ENCODE measurements at regions not wholly inside any gene's neighbourhood (a gene's known extent, or its start where the extent isn't known, plus 50 kb on each side); places are given as distances from the start of the nearest gene placed in this dataset.

DNA sequence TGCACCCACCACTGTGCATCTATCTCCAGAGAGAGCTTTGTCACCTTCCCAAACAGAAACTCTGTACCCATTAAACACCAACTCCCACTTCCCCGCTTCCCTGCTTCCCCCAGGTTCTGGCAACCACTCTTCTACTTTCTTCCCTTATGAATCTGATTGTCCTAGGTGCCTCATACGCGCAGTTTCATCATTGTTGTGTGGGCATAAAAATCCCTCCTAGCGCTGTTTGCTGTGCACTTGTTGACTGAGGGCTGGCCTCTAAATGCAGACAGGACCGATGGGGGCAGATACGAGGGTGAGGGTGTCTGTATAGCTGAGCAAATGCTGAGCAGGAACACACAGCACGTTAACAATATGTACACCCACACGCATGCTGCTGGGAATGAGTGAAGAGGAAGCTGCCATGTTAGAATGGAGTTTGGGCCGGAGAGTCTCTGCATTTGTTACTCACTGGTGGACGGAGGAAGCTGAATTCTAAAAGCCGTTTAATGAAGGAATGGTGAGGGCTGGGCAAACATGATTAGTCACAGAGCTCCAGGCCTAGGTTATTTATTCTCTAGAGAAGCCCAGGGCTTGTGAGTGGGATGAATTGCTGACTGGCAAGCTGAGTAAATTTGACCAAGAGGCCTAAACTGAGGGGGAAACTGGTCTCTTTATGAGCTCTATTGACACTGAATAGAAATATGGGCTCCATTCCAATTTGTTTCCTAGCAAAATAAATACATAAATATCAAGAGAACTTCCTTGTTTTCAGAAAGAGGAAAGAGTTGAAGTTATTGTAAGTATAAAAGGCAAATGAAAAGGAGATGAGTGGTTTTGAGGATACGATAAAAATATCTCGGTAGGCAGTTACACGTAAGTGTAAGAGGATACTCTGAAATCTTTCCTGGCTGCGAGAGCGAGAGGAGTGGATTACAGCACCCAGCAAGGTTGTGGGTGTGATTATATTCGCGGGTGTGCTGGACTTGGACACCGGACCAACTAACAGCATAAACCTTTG is 95.9 kb upstream of the RPS6KA3 start:
- no peaks in the 10 kb centered on the region for H3K27me3 Mint-ChIP-seq (ENCODE audit: low read depth)
- peaks cover 27% of the 10 kb centered on the region for H3K4me1 Mint-ChIP-seq (ENCODE audit: low read depth)
- TF ChIP-seq, protein P1, sequence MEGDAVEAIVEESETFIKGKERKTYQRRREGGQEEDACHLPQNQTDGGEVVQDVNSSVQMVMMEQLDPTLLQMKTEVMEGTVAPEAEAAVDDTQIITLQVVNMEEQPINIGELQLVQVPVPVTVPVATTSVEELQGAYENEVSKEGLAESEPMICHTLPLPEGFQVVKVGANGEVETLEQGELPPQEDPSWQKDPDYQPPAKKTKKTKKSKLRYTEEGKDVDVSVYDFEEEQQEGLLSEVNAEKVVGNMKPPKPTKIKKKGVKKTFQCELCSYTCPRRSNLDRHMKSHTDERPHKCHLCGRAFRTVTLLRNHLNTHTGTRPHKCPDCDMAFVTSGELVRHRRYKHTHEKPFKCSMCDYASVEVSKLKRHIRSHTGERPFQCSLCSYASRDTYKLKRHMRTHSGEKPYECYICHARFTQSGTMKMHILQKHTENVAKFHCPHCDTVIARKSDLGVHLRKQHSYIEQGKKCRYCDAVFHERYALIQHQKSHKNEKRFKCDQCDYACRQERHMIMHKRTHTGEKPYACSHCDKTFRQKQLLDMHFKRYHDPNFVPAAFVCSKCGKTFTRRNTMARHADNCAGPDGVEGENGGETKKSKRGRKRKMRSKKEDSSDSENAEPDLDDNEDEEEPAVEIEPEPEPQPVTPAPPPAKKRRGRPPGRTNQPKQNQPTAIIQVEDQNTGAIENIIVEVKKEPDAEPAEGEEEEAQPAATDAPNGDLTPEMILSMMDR (IDR thresholded peaks at IDR 0.05) = no peak
- no peak for DNase-seq (ENCODE audit: low spot score)
- H3K27ac Mint-ChIP-seq (ENCODE audit: unreplicated experiment) = peak overlapping the region; percentile 87
- no peak overlapping the region for H3K4me3 Mint-ChIP-seq (ENCODE audit: unreplicated experiment)
- peaks cover 7% of the 10 kb centered on the region for H3K9me3 Mint-ChIP-seq (ENCODE audit: low read depth)
- H3K36me3 Mint-ChIP-seq (ENCODE audit: low read depth) = no peaks in the 10 kb centered on the region

DNA sequence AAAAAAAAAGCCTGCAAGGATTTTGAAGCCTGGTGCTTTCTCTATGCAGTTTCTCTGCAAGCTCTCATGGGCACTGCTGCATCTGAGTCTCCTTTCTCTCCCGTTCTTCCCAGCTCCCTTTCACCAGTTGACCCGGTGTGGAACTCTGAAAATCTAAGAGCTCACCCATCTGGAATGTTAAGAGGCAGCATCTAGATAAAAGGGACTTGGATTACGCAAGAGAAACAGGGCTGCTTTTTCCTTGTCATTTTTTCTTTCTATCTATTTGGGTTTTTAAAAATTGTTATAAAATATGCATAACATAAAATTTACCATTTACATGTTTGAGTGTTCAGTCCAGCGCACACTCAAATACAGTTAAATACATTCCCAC is 95.2 kb upstream of the RPS6KA3 start:
- H3K27ac Mint-ChIP-seq (ENCODE audit: unreplicated experiment) = peak overlapping the region; percentile 87
- H3K9me3 Mint-ChIP-seq (ENCODE audit: low read depth) = peaks cover 10% of the 10 kb centered on the region
- no peaks in the 10 kb centered on the region for H3K36me3 Mint-ChIP-seq (ENCODE audit: low read depth)

DNA sequence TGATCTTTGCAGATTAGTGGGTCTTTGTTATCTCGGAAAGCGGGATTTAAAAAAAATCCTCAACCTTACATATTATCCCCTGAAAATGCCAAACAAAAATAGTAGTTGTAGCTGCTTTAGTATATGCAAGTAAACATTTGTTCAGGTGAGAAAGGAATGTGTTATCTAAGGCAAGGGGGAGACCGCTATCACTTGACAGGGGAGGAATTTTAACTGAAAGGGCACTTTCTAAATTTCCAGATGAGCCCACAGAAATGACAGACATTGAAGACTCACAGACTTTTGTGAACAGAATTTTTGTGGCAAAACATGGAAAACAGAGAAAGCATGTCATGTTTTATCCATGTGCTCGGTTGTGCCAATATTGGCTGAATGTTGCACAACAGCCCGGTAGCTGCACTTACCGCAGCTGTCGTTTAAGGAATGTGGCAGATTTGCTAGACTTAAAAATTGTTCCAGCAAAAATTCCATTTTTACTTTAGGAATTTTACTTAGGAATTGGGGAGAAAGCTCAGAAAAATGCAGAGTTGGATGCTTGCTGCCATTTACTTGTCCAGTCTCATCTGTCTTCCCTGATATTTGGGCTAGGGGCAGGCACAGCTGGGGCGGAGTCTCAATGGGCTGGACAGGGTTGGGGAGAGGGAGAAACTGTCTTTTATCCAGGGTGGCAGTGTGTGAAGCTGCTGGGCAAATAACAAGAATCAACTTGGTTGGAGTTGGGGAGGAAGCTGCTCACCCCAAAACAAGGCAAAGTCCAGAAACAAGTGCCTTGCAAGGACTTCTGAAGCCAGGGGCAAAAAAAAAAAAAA is 94.6 kb upstream of the RPS6KA3 start:
- Mint-ChIP-seq H3K27ac (ENCODE audit: unreplicated experiment) (peak overlapping the region; percentile 33), H3K27me3 (ENCODE audit: low read depth) (no peaks in the 10 kb centered on the region), H3K9me3 (ENCODE audit: low read depth) (peaks cover 12% of the 10 kb centered on the region), H3K4me1 (ENCODE audit: low read depth) (peaks cover 27% of the 10 kb centered on the region), H3K4me3 (ENCODE audit: unreplicated experiment) (no peak overlapping the region), H3K36me3 (ENCODE audit: low read depth) (no peaks in the 10 kb centered on the region)
- TF ChIP-seq, protein P1 (IDR thresholded peaks at IDR 0.05) = no peak
- DNase-seq (ENCODE audit: low spot score) = no peak

More for the DNA sequence above, 95.2 kb upstream of the RPS6KA3 start:
- Mint-ChIP-seq H3K4me1 (ENCODE audit: low read depth) (peaks cover 27% of the 10 kb centered on the region), H3K4me3 (ENCODE audit: unreplicated experiment) (no peak overlapping the region), H3K27me3 (ENCODE audit: low read depth) (no peaks in the 10 kb centered on the region)
- DNase-seq (ENCODE audit: low spot score) = no peak
- TF ChIP-seq, protein P1 (IDR thresholded peaks at IDR 0.05) = no peak

DNA sequence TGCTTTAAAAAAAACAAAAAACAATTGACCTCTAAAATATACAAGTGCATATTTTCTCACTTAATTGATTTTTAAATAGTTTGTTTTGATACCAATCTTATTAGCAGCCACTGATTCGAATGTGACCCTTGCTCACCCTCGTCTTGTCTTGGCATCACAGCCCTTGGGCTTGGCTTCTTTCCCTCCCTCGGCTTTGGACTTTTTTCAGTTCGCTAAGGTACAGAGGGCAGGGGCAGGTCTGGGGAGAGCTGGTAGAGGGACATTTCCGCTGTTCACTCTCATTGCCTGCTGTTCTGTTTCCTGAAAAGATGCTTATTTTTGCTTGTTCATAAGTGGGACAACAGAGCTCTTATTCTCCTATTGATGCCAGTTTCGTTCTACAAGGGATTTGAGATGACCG is 88.5 kb upstream of the RPS6KA3 start:
- no peaks in the 10 kb centered on the region for H3K4me1 Mint-ChIP-seq (ENCODE audit: low read depth)
- H3K36me3 Mint-ChIP-seq (ENCODE audit: low read depth) = no peaks in the 10 kb centered on the region
- no peak overlapping the region for H3K27ac Mint-ChIP-seq (ENCODE audit: unreplicated experiment)
- peaks cover 11% of the 10 kb centered on the region for H3K9me3 Mint-ChIP-seq (ENCODE audit: low read depth)
- no peak overlapping the region for H3K4me3 Mint-ChIP-seq (ENCODE audit: unreplicated experiment)
- no peak for DNase-seq (ENCODE audit: low spot score)
- TF ChIP-seq, protein P1 (IDR thresholded peaks at IDR 0.05) = no peak
- no peaks in the 10 kb centered on the region for H3K27me3 Mint-ChIP-seq (ENCODE audit: low read depth)

DNA sequence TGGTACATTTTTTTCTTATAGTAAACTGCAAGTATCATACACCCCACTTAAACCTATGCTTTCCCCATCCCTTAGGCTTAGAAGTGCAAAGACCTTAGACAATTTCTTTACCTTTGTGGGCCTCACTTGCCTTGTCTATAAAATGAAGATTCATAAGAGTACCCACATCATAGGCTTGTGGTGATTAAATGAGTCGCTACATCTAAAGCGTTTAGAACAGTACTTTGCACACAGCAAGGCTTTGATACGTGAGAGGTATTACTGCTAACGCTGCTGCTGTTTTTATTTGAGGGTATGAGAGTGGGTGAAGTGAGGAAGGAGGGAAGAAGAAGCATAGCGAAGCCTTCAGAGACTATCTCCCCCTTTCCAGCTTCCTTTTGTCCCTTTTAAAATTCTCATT is 87.8 kb upstream of the RPS6KA3 start:
- TF ChIP-seq, protein P1 (IDR thresholded peaks at IDR 0.05) = no peak
- DNase-seq (ENCODE audit: low spot score) = no peak
- H3K4me1 Mint-ChIP-seq (ENCODE audit: low read depth) = no peaks in the 10 kb centered on the region
- no peak overlapping the region for H3K4me3 Mint-ChIP-seq (ENCODE audit: unreplicated experiment)
- H3K36me3 Mint-ChIP-seq (ENCODE audit: low read depth) = no peaks in the 10 kb centered on the region
- H3K9me3 Mint-ChIP-seq (ENCODE audit: low read depth) = peaks cover 15% of the 10 kb centered on the region
- no peaks in the 10 kb centered on the region for H3K27me3 Mint-ChIP-seq (ENCODE audit: low read depth)
- no peak overlapping the region for H3K27ac Mint-ChIP-seq (ENCODE audit: unreplicated experiment)
